Activated naive CD4-positive, alpha-beta T cell treated with Interleukin-2 at 50 U/mL for 16 hours (primary cell): ENCODE measurements at regions not wholly inside any gene's neighbourhood (a gene's known extent, or its start where the extent isn't known, plus 50 kb on each side); places are given as distances from the start of the nearest gene placed in this dataset.
A peak's percentile ranks its signal among the peaks of the same experiment; 100 is the strongest.

ENCODE experiments used
- DNase-seq: peaks from one replicate; pipeline ENCODE4 v3.0.0-alpha.2; 2020

DNA sequence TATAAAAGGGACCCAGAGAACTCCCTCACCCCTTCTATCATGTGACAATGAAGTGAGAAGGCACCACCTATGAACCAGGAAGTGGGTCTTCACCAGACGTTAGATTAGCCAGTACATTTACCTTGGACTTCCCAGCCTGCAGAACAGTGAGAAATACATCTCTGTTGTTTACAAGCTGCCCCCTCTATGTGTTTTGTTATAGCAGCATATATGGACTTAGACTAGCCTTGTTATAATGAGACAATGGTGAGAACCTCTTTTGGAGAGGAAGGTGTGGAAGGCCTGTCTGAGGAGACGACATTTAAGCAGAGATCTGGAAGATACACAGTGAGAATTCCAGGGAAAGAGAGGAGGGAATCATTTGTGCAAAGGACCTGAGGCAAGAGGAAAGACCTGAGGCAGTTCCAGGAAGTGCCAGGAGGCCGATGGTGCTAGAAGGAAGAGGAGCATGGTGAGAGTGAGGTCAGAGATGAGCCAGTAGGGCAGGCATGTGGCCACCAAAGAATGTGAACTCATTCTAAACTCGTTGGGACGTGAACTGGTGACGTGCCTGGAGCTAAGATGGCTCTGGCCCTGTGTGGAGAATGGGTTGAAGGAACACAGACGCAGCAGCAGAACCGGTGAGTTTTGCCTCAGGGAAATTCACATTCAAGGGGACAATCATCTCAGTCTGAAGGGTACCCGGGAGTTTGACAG is 98.9 kb upstream of the IRF2BP2 start:
- no peak for DNase-seq

GRCh38 chr1:234707641-234708040 is 97.7 kb upstream of the IRF2BP2 start:
- DNase-seq = no peak

DNA sequence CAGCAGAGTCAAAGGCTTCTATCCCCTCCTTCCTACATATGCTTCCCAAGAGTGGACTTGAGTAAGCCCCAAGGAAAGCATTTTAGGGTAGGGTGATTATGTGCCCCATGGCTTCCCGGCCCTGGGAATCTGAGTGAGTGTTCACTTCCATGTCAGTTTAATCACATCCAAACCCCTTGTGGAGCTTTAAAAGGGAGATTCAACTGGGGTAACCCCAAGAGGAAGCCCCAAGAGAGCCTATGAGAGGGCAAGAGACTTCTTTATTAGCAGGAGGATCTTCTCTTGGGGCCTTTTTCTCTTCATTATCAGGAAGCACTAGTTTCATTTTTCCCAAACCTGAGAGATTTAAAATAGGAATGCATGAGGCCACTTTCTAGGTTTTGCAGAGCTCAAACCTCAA is 97.0 kb upstream of the IRF2BP2 start:
- no peak for DNase-seq

GRCh38 chr1:234706199-234706598 is 96.2 kb upstream of the IRF2BP2 start:
- DNase-seq = no peak

DNA sequence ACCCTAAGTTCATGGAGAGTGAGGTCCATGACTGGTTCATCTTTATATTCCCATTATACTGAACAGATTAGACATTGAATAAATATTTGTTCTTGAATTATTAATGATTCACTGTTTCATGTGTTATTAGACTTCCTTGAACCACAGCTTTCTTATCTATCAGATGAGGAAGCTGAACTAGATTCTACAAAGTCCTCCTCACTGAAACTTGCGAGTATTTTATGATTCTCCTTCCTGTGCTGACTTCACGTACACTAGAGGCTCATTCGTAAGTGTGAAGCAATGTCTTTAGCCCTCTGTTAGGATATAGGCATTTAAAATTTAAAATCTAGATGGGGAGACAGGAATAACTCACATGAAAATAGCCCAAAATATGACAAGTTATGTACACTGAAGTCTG is 95.6 kb upstream of the IRF2BP2 start:
- DNase-seq = no peak

DNA sequence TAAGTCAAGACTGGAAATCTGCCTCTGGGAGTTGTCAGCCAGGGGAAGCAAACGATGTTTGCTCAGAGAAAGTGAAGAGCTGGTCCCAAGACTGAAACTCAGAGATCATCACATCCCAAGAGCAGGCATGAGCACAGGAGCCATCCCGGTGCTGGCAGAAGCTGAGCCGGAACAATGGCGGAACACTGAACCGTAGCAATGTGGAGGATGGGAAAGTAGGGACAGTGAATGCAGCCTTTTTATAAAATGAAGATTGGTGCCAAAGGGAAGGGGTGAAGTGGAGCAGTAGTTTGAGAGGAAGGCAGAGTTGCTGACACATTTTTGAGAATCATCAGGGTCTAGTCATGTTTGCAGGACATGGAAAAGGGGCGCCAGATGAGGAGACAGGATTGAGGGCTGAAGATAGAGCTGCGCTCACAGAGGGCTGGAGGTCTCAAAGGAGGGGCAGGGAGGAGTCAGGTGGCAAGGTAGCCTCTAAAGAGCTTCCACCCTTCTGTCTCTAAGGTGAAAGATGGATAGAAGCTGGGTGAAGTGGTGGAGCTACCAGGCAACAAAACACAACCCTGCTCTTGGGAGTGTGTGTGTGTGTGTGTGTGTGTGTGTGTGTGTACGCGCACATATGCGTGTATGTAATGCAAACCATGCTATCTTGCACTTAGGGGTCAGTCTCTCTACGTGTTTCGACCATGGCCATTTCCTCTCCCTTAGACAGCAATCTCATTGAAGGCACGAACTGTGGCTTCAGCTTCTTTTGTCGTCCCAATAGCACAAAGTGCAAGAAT is 94.3 kb upstream of the IRF2BP2 start:
- no peak for DNase-seq

GRCh38 chr1:234702342-234703000 is 92.5 kb upstream of the IRF2BP2 start:
- no peak for DNase-seq

GRCh38 chr1:234701737-234702341 is 91.9 kb upstream of the IRF2BP2 start:
- no peak for DNase-seq

GRCh38 chr1:234699795-234700665 is 90.1 kb upstream of the IRF2BP2 start:
- peak; percentile 48 for DNase-seq

- no peak for DNase-seq
These were observed 88.7 kb upstream of the IRF2BP2 start for GRCh38 chr1:234698686-234699085.

DNA sequence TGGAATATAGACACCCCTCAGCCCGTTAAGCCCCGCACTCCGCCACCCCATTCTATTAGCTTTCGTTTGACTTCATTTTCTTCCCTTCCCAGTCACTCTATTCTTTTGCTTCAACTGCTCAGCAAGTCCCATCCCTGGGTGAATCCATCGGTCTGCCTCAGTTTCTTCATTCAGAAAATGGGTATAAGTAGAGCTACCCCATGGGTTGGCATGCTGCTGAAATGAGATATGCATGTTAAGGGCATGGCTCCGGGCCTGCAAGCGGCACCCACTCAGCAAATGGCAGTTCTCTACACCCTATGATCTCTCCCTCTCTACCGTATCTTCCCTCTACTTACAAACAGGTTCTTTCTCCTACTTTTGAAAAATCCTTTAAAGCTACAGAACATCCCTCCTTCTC is 87.8 kb upstream of the IRF2BP2 start:
- DNase-seq = no peak

DNA sequence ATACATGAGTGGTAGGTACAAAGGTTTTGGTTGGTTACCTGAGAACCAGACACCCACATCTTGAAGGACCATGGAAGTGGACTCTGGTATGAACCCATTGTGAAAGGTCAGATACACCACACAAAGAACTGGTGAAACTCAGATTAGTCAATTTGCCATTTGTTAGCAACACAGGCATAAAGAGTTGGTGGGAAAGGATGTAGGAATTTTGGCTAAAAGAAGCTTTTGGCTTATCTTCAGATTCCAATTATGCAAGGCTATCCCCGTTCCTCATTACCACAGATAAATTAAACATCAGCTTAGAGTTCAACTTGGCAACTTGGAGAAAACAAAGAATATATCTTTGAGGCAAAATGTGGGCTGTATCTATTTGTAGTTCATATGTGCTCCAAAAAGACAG is 87.0 kb upstream of the IRF2BP2 start:
- no peak for DNase-seq

- DNase-seq = no peak
These were observed 86.2 kb upstream of the IRF2BP2 start for GRCh38 chr1:234696148-234696576.

DNA sequence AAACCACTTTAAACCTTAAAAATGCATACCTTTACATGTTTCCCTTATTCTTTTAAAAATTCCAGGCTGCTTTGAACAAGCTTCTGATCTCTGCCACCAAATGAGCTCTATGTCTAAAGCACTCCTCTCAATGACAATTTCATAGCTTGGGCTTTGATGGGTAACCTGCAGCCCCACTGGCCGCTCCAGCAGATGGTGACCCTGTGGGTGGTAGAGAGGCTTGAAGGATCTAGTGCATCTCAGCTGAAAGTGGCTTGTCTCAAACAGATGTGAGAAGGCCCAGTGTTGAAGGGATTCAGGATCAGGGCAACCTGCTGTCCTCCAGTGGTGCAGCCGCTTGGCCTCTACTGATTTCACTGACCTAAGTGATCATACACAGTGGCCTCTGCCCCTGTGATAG is 84.7 kb upstream of the IRF2BP2 start:
- DNase-seq = no peak

DNA sequence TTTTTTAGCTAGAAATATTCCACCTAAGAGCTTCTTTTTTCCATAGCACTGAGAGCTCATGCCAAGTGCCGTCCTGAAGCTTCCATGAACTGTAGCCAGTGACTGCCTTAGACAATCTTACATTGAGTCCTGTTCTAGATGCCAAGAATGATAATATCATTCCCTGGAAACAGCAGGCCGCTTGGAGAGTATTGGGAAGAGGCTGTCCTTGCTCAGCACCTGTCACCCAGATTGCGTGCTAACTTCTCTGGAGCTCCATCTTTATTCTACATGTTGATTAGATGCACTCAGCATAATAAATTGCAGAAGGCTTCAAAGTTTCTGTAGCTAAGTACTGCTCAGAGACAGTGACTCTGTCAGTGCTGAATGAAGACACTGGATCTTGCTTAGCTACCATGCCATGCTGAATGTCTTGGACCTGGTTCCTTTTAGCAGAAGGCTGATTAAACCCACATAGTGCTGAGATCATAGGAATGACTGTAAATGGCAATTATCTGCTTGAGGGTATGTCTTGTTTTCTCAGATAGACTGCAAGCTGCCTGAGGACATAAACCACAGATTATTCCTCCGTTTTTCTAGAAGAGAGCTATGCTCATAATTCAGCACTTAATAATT is 83.1 kb upstream of the IRF2BP2 start:
- DNase-seq = no peak

GRCh38 chr1:234691567-234691966 is 81.6 kb upstream of the IRF2BP2 start:
- no peak for DNase-seq

- DNase-seq = no peak
These were observed 80.9 kb upstream of the IRF2BP2 start for GRCh38 chr1:234690872-234691271.

DNA sequence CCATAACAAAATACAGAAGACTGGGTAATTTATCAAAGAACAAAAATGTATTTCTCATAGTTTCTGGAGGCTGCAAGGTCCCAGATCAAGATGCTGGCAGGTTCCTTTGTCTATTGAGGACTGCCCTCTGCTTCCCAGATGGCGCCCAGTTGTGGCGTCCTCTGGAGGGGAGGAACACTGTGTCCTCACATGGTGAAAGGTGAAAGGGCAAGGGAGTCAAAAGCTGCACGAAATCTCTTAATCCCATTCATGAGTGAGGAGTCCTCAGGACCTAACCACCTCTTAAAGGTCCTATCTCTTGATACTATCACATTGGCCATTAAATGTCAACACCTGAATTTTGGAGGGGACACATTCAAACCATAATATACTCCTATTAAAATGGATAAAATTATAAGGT is 79.3 kb upstream of the IRF2BP2 start:
- DNase-seq = no peak

DNA sequence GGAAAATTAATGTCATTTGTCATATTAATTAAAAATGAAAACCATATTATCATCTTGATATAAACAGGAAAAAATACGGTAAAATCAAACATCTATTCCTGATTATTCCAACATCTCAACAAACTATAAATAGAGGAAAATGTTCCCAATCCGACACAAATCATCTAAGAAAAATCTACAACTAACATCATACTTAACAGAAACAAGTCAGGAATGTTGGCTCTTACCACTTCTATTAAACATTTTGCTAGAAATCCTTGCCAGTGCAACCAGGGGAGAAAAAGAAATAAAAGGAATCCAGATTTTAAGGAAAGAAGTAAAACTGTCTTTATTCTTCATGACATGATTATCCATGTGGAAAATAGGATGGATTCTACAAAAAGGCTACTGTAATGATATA is 77.0 kb upstream of the IRF2BP2 start:
- no peak for DNase-seq

- no peak for DNase-seq
These were observed 76.1 kb upstream of the IRF2BP2 start for GRCh38 chr1:234686035-234686434.

DNA sequence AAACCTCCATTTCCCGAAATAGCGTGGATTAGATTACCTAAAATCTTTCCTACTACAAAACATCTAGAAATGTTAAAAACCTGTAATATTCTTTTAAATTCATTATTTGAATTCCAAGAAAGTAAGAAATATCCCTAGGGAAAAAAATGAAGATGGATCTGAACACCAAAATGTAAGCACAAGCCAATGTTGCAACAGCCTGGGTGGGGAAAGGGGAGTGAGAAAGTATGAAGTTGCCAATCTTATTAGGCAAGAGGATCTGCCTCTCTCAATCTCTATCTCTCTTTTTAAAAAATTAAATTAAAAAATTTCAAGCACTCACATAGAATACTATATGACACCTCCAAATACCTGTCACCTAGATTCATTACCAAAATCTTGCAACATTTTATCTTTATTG is 74.9 kb upstream of the IRF2BP2 start:
- DNase-seq = no peak
